IMR-90 (cell line): ENCODE measurements at regions not wholly inside any gene's neighbourhood (a gene's known extent, or its start where the extent isn't known, plus 50 kb on each side); places are given as distances from the start of the nearest gene placed in this dataset.
"Not testable (repeated sequence)": the region's sequence is repeated elsewhere in the genome, so short reads cannot be mapped to it uniquely, and the experiment has no call there.

ENCODE experiments used
- ATAC-seq: fragments of 200-7000 bp; cut with Tn5 transposase; 2 replicates; pipeline ENCODE4 v1.9.1; 2020; ENCODE audit warnings: low read depth, mild to moderate bottlenecking, moderate library complexity
- BruUV-seq: library from RNA; stranded (reverse); fragments of 400-500 nt; replicated peaks from 2 replicates; lab custom pipeline; 2021; lab: Mats Ljungman, UMichigan
- CTCF ChIA-PET: fragments of 300-600 bp; formaldehyde crosslinking; extraction: SDS; loops from one replicate; lab custom pipeline; 2021; ENCODE audit warnings: antibody characterized with exemption; lab: Yijun Ruan, JAX
- POLR2A ChIA-PET: fragments of 300-600 bp; sonication (Branson Sonifier 250); formaldehyde crosslinking; loops from one replicate; lab custom pipeline; 2022; ENCODE audit warnings: antibody characterized with exemption; ENCODE audit not compliant: unreplicated experiment; lab: Charles Lee
- DNase-seq: peaks from one replicate; pipeline ENCODE4 v3.0.0; 2013
- H2AFZ ChIP-seq: replicated peaks from 2 replicates; pipeline ENCODE3; 2013; ENCODE audit warnings: low read length, mild to moderate bottlenecking; ENCODE audit not compliant: poor library complexity
- H2AK5ac ChIP-seq: 2 replicates; pipeline ENCODE4 v1.6.1; 2013; ENCODE audit warnings: low read depth, low read length, inconsistent platforms
- H2AK9ac ChIP-seq: replicated peaks from 2 replicates; pipeline ENCODE3; 2013; ENCODE audit warnings: mild to moderate bottlenecking, low read depth, low read length, moderate library complexity; ENCODE audit not compliant: poor library complexity
- H2BK120ac ChIP-seq: 2 replicates; pipeline ENCODE4 v1.6.1; 2013; ENCODE audit warnings: low read depth, low read length, inconsistent platforms
- H2BK15ac ChIP-seq: 3 replicates; pipeline ENCODE4 v1.6.1; 2013; ENCODE audit warnings: low read depth, low read length, inconsistent platforms
- H2BK20ac ChIP-seq: 2 replicates; pipeline ENCODE4 v1.6.1; 2013; ENCODE audit warnings: low read depth, mild to moderate bottlenecking, inconsistent platforms, low read length, moderate library complexity
- H2BK5ac ChIP-seq: 2 replicates; pipeline ENCODE4 v1.6.1; 2013; ENCODE audit warnings: mild to moderate bottlenecking, low read depth, low read length, inconsistent platforms; ENCODE audit not compliant: poor library complexity, severe bottlenecking
- H3K14ac ChIP-seq: replicated peaks from 2 replicates; pipeline ENCODE4 v1.6.1; 2013; ENCODE audit warnings: low read depth, low read length, inconsistent platforms
- H3K18ac ChIP-seq: 2 replicates; pipeline ENCODE4 v1.6.1; 2013; ENCODE audit warnings: low read depth, low read length, control low read depth
- H3K23ac ChIP-seq: 2 replicates; pipeline ENCODE4 v1.6.1; 2013; ENCODE audit warnings: low read depth, low read length, inconsistent platforms
- H3K27ac ChIP-seq: 2 replicates; pipeline ENCODE4 v1.5.1; 2013; ENCODE audit warnings: mild to moderate bottlenecking, control low read depth, low read length; ENCODE audit not compliant: insufficient read depth
- H3K27me3 ChIP-seq: 2 replicates; pipeline ENCODE4 v1.6.1; 2013; ENCODE audit warnings: low read length; ENCODE audit not compliant: control insufficient read depth, insufficient read depth
- H3K36me3 ChIP-seq: 2 replicates; pipeline ENCODE4 v1.6.1; 2013; ENCODE audit warnings: low read length, mixed read lengths; ENCODE audit not compliant: control insufficient read depth, insufficient read depth
- H3K4ac ChIP-seq: 2 replicates; pipeline ENCODE4 v1.6.1; 2013; ENCODE audit warnings: low read depth, low read length, inconsistent platforms
- H3K4me1 ChIP-seq: 2 replicates; pipeline ENCODE4 v1.6.1; 2013; ENCODE audit warnings: low read length, mixed read lengths; ENCODE audit not compliant: control insufficient read depth, insufficient read depth
- H3K4me2 ChIP-seq: 2 replicates; pipeline ENCODE4 v1.6.1; 2013; ENCODE audit warnings: low read depth, mild to moderate bottlenecking, control low read depth, low read length, moderate library complexity
- H3K4me3 ChIP-seq: 2 replicates; pipeline ENCODE4 v1.5.1; 2013; ENCODE audit warnings: low read depth, mild to moderate bottlenecking, control low read depth, low read length, moderate library complexity; ENCODE audit not compliant: insufficient read depth
- H3K56ac ChIP-seq: 2 replicates; pipeline ENCODE4 v1.6.1; 2013; ENCODE audit warnings: low read length, inconsistent platforms; ENCODE audit not compliant: insufficient read depth; ENCODE audit errors: extremely low read depth
- H3K79me1 ChIP-seq, 2 experiments: 2 replicates each; pipeline ENCODE4 v1.6.1; 2013; ENCODE audit warnings: low read length in 2 of 2, inconsistent platforms in 1 of 2, low read depth in 1 of 2
- H3K9ac ChIP-seq: 2 replicates; pipeline ENCODE4 v1.6.1; 2013; ENCODE audit warnings: low read depth, low read length, control low read depth
- H3K9me1 ChIP-seq: 2 replicates; pipeline ENCODE4 v1.6.1; 2013; ENCODE audit warnings: low read length, inconsistent platforms; ENCODE audit not compliant: insufficient read depth
- H3K9me3 ChIP-seq: 2 replicates; pipeline ENCODE4 v1.6.1; 2013; ENCODE audit warnings: low read length; ENCODE audit not compliant: control insufficient read depth, insufficient read depth
- H4K20me1 ChIP-seq: 2 replicates; pipeline ENCODE4 v1.6.1; 2013; ENCODE audit warnings: low read length, inconsistent platforms; ENCODE audit not compliant: insufficient read depth
- H4K5ac ChIP-seq: 2 replicates; pipeline ENCODE4 v1.6.1; 2013; ENCODE audit warnings: mild to moderate bottlenecking, low read depth, low read length, control low read depth
- H4K8ac ChIP-seq, 2 experiments: 2 replicates each; pipeline ENCODE4 v1.6.1; 2013; ENCODE audit warnings: low read depth in 2 of 2, low read length in 2 of 2, control low read depth in 1 of 2, inconsistent platforms in 1 of 2
- H4K91ac ChIP-seq: 2 replicates; pipeline ENCODE4 v1.6.1; 2013; ENCODE audit warnings: low read depth, low read length, inconsistent platforms; ENCODE audit not compliant: insufficient read depth
- WGBS, 2 experiments: methylation state at CpG; one replicate each; pipeline versions ENCODE4 v1.1.5 to v1.1.7; 2013; ENCODE audit warnings: missing lambda C conversion rate in 2 of 2; ENCODE audit not compliant: insufficient read length in 1 of 2; ENCODE audit errors: extremely low coverage in 2 of 2; 5-methylcytosine and 5-hydroxymethylcytosine counted together
- dilution Hi-C: fragments of 300-500 bp; cut with HindIII; formaldehyde crosslinking; loops from one replicate; pipeline ENCODE4 v1.14.3; 2018; ENCODE audit warnings: low sequenced_read_pairs; ENCODE audit not compliant: unreplicated experiment
- in situ Hi-C: fragments of 300-500 bp; cut with MboI; formaldehyde crosslinking; loops from 3 replicates; pipeline ENCODE4 v1.14.3; 2019; ENCODE audit warnings: low sequenced_read_pairs, inconsistent platforms, mixed read lengths
- intact Hi-C: fragments of 100-400 bp; cut with micrococcal nuclease; formaldehyde crosslinking; loops from 2 replicates; pipeline ENCODE4 v1.10.0; 2022

GRCh38 chr12:108420421-108420820 lies 81.3 kb upstream of the CMKLR1 start:
- POLR2A ChIA-PET, H4K8ac ChIP-seq, H2BK120ac ChIP-seq, H3K23ac ChIP-seq, H2AK9ac ChIP-seq, H3K27ac ChIP-seq, H4K20me1 ChIP-seq, H2BK5ac ChIP-seq, H3K36me3 ChIP-seq, H2BK15ac ChIP-seq, in situ Hi-C loops, DNase-seq, H3K9ac ChIP-seq, H3K4ac ChIP-seq, H3K18ac ChIP-seq, H3K4me2 ChIP-seq, H3K9me3 ChIP-seq, H4K91ac ChIP-seq, H3K4me1 ChIP-seq, H3K14ac ChIP-seq, H3K56ac ChIP-seq, H3K9me1 ChIP-seq, CTCF ChIA-PET, H2AK5ac ChIP-seq, H3K79me1 ChIP-seq, H2BK20ac ChIP-seq, H3K27me3 ChIP-seq, intact Hi-C loops, BruUV-seq, ATAC-seq, H3K4me3 ChIP-seq, H4K5ac ChIP-seq, H2AFZ ChIP-seq, dilution Hi-C loops: not testable (repeated sequence)
- no CpG with 5 or more reads among the region's 20 CpGs for WGBS, 2 experiments
